CD14-positive monocyte (primary cell): ENCODE measurements at regions not wholly inside any gene's neighbourhood (a gene's known extent, or its start where the extent isn't known, plus 50 kb on each side); places are given as distances from the start of the nearest gene placed in this dataset.
A peak's percentile ranks its signal among the peaks of the same experiment; 100 is the strongest.

ENCODE experiments used
- DNase-seq, 3 donors: peaks; one replicate each; pipeline ENCODE4 v3.0.0-alpha.2; 2011 to 2022
- H2AFZ ChIP-seq: 2 replicates; pipeline ENCODE4 v1.6.0; 2012; ENCODE audit warnings: mild to moderate bottlenecking, low read depth, low read length, inconsistent platforms; ENCODE audit not compliant: insufficient read depth, poor library complexity, severe bottlenecking
- H3K27ac ChIP-seq, 2 donors: 1 replicate in 1 of 2; 2 replicates in 1 of 2; pipeline ENCODE4 v1.5.1; 2012 to 2013; ENCODE audit warnings: low read length in 2 of 2, control low read depth in 1 of 2, inconsistent platforms in 1 of 2, low read depth in 1 of 2, mild to moderate bottlenecking in 1 of 2
- H3K27me3 ChIP-seq, 2 donors: one replicate each; pipeline versions ENCODE4 v1.6.0 to v1.6.1; 2011 to 2013; ENCODE audit warnings: low read length in 2 of 2; ENCODE audit not compliant: control insufficient read depth in 2 of 2, insufficient read depth in 2 of 2
- H3K36me3 ChIP-seq, 2 donors: replicated peaks in 1 of 2; 1 replicate in 1 of 2; 2 replicates in 1 of 2; pipeline versions ENCODE4 v1.5.1 to v1.6.1; 2012 to 2013; ENCODE audit warnings: low read length in 2 of 2, control low read depth in 1 of 2, inconsistent platforms in 1 of 2, mild to moderate bottlenecking in 1 of 2; ENCODE audit not compliant: insufficient read depth in 2 of 2, control insufficient read depth in 1 of 2
- H3K4me1 ChIP-seq, 2 donors: 1 replicate in 1 of 2; 2 replicates in 1 of 2; pipeline versions ENCODE4 v1.5.1 to v1.6.1; 2012 to 2013; ENCODE audit warnings: low read length in 2 of 2, control low read depth in 1 of 2, inconsistent platforms in 1 of 2, mild to moderate bottlenecking in 1 of 2, moderate library complexity in 1 of 2; ENCODE audit not compliant: insufficient read depth in 2 of 2, control insufficient read depth in 1 of 2
- H3K4me2 ChIP-seq: replicated peaks from 2 replicates; pipeline ENCODE3; 2012; ENCODE audit warnings: low read length, moderate library complexity, mild to moderate bottlenecking; ENCODE audit not compliant: poor library complexity, severe bottlenecking; ENCODE audit errors: extremely low read depth
- H3K4me3 ChIP-seq, 3 experiments: fragments of 200-600 bp in 1 of 3; sonication (generic) in 1 of 3; replicated peaks in 1 of 3; 1 replicate in 2 of 3; 2 replicates in 1 of 3; pipeline ENCODE4 v1.5.1; 2011 to 2013; ENCODE audit warnings: low read length in 3 of 3, mild to moderate bottlenecking in 3 of 3, control low read depth in 2 of 3, low read depth in 2 of 3, inconsistent platforms in 1 of 3, moderate library complexity in 1 of 3
- H3K79me2 ChIP-seq: 2 replicates; pipeline ENCODE4 v1.6.0; 2012; ENCODE audit warnings: mild to moderate bottlenecking, control low read depth, inconsistent platforms, low read length, moderate library complexity; ENCODE audit not compliant: insufficient read depth
- H3K9ac ChIP-seq: 2 replicates; pipeline ENCODE4 v1.6.0; 2017; ENCODE audit warnings: low read length, mild to moderate bottlenecking; ENCODE audit not compliant: insufficient read depth, poor library complexity, severe bottlenecking
- H3K9me3 ChIP-seq, 2 donors: replicated peaks in 1 of 2; 1 replicate in 1 of 2; 2 replicates in 1 of 2; pipeline versions ENCODE4 v1.5.1 to v1.6.1; 2012 to 2013; ENCODE audit warnings: low read length in 2 of 2, control low read depth in 1 of 2; ENCODE audit not compliant: control insufficient read depth in 1 of 2, insufficient read depth in 1 of 2
- H4K20me1 ChIP-seq: 2 replicates; pipeline ENCODE4 v1.6.0; 2012; ENCODE audit warnings: mild to moderate bottlenecking, low read length, control low read depth, moderate library complexity; ENCODE audit not compliant: insufficient read depth
- H3K27ac Mint-ChIP-seq, 7 donors: one replicate each; pipeline ENCODE4 v1.8.0; 2020; ENCODE audit warnings: mild to moderate bottlenecking in 7 of 7, mixed read lengths in 7 of 7, moderate library complexity in 6 of 7, inconsistent platforms in 2 of 7
- H3K27me3 Mint-ChIP-seq, 3 donors: one replicate each; pipeline ENCODE4 v1.8.0; 2021 to 2022; ENCODE audit warnings: low read depth in 3 of 3, mild to moderate bottlenecking in 3 of 3, mixed read lengths in 3 of 3, moderate library complexity in 3 of 3, inconsistent platforms in 1 of 3
- H3K36me3 Mint-ChIP-seq, 2 donors: one replicate each; pipeline ENCODE4 v1.8.0; 2020; ENCODE audit warnings: mixed read lengths in 2 of 2, inconsistent platforms in 1 of 2, mild to moderate bottlenecking in 1 of 2
- H3K4me1 Mint-ChIP-seq: one replicate; pipeline ENCODE4 v1.8.0; 2020; ENCODE audit warnings: mild to moderate bottlenecking, mixed read lengths
- H3K4me3 Mint-ChIP-seq, 2 donors: one replicate each; pipeline ENCODE4 v1.8.0; 2020; ENCODE audit warnings: mild to moderate bottlenecking in 2 of 2, mixed read lengths in 2 of 2, moderate library complexity in 1 of 2
- H3K9me3 Mint-ChIP-seq, 7 donors: one replicate each; pipeline ENCODE4 v1.8.0; 2020 to 2022; ENCODE audit warnings: mixed read lengths in 7 of 7, mild to moderate bottlenecking in 6 of 7, moderate library complexity in 6 of 7, inconsistent platforms in 2 of 7
- WGBS: methylation state at CpG from one replicate; pipeline ENCODE4 v1.1.5; 2013; ENCODE audit warnings: missing lambda C conversion rate; ENCODE audit not compliant: insufficient coverage; 5-methylcytosine and 5-hydroxymethylcytosine counted together
- intact Hi-C, 2 donors: fragments of 100-400 bp; cut with micrococcal nuclease; formaldehyde crosslinking; loops; one replicate each; pipeline versions ENCODE4 v1.15.0 to v1.15.1; 2023
- TF ChIP-seq, protein P1 (sequence below): fragments of 200-600 bp; IDR thresholded peaks from one replicate; pipeline ENCODE4 v1.8.0; 2022; ENCODE audit warnings: antibody characterized with exemption, mild to moderate bottlenecking

GRCh38 chr4:38317041-38317674 is 346.8 kb upstream of the KLF3 start:
- Mint-ChIP-seq H3K4me1 (peaks cover 37% of the 10 kb centered on the region), H3K9me3 (peaks cover 0 to 2% (median under 1%) of the 10 kb centered on the region in 7 donors), H3K27me3 (peaks cover 0 to 2% (median under 1%) of the 10 kb centered on the region in 3 donors), H3K36me3 (no peaks in the 10 kb centered on the region), H3K4me3 (no peak overlapping the region), H3K27ac (peak overlapping the region in 2 of 7 donors; percentile 43 to 50)
- H3K9ac ChIP-seq = no peak overlapping the region
- no peaks in the 10 kb centered on the region for H3K36me3 ChIP-seq
- TF ChIP-seq, protein P1, sequence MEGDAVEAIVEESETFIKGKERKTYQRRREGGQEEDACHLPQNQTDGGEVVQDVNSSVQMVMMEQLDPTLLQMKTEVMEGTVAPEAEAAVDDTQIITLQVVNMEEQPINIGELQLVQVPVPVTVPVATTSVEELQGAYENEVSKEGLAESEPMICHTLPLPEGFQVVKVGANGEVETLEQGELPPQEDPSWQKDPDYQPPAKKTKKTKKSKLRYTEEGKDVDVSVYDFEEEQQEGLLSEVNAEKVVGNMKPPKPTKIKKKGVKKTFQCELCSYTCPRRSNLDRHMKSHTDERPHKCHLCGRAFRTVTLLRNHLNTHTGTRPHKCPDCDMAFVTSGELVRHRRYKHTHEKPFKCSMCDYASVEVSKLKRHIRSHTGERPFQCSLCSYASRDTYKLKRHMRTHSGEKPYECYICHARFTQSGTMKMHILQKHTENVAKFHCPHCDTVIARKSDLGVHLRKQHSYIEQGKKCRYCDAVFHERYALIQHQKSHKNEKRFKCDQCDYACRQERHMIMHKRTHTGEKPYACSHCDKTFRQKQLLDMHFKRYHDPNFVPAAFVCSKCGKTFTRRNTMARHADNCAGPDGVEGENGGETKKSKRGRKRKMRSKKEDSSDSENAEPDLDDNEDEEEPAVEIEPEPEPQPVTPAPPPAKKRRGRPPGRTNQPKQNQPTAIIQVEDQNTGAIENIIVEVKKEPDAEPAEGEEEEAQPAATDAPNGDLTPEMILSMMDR = no peak
- H3K4me3 ChIP-seq = no peak overlapping the region
- DNase-seq = no peak
- no peak overlapping the region for H2AFZ ChIP-seq
- intact Hi-C loops = loop anchor here (10.0 kb wide), 2 partner anchors 132 to 252 kb away; no protein-coding TSS in a partner anchor
- H3K27me3 ChIP-seq = no peaks in the 10 kb centered on the region
- no peaks in the 10 kb centered on the region for H4K20me1 ChIP-seq
- H3K9me3 ChIP-seq = no peaks in the 10 kb centered on the region
- H3K27ac ChIP-seq = no peak overlapping the region
- H3K4me1 ChIP-seq = peaks cover 34 to 49% of the 10 kb centered on the region in 2 donors
- no peaks in the 10 kb centered on the region for H3K79me2 ChIP-seq
- no peak overlapping the region for H3K4me2 ChIP-seq
- no CpG with 5 or more reads among the region's 3 CpGs for WGBS

DNA sequence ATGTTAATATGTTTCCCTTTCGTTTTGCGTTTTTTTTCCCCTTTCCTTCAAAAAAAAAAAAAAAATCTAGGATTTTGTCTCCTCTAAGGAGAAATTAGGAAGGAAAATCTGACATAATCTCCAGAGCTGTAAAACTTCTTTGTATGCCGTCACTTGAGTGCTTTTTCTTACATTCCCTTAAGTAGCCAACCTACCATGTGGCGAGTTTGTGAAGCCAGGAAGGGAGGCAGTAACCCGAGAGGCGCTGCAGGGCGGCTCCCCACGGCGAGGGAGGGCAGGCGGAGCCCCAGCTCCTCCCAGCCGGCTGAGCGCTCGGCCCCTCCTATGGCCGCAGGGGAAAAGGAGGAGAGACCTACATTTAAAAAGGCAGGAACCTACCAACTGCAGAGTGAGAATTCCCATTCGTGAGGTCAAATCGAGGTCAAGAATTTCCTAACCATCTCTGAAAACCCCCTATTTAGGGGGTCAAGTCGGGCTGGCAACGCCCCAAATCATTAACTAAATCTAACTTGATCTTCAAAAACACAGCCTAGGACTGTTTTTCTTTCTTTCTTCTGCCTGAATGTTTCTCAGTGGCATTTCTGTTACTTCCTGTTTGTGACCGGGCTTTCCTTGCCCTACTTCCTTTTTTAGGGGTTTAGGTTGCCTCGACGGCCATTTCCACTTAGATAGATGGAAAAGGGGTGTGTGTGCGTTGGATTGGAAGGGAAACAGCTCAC is 345.1 kb upstream of the KLF3 start:
- Mint-ChIP-seq H3K9me3 (peaks cover 0 to 2% (median 0%) of the 10 kb centered on the region in 7 donors), H3K4me3 (peak overlapping the region; percentile 68 to 84), H3K4me1 (peaks cover 51% of the 10 kb centered on the region), H3K27ac (peak overlapping the region; percentile 87 to 95 (median 91)), H3K36me3 (no peaks in the 10 kb centered on the region), H3K27me3 (peaks cover 0 to 2% (median 0%) of the 10 kb centered on the region in 3 donors)
- 0% methylated on average over 3 of the region's 22 CpGs for WGBS
- peak; percentile 74 to 87 (median 82) for DNase-seq
- H3K79me2 ChIP-seq = no peaks in the 10 kb centered on the region
- H3K9ac ChIP-seq = peak overlapping the region; percentile 66
- TF ChIP-seq, protein P1 = no peak
- no peaks in the 10 kb centered on the region for H4K20me1 ChIP-seq
- peak overlapping the region; percentile 78 for H3K4me2 ChIP-seq
- H3K4me3 ChIP-seq = peak overlapping the region; percentile 23 to 74 (median 43)
- H2AFZ ChIP-seq = peak overlapping the region; percentile 71
- no peaks in the 10 kb centered on the region for H3K36me3 ChIP-seq
- H3K27ac ChIP-seq = peak overlapping the region; percentile 79 to 87
- H3K4me1 ChIP-seq = peaks cover 47 to 63% of the 10 kb centered on the region in 2 donors
- intact Hi-C loops = loop anchor here (10.0 kb wide), 2 partner anchors 134 to 254 kb away; no protein-coding TSS in a partner anchor
- no peaks in the 10 kb centered on the region for H3K9me3 ChIP-seq
- H3K27me3 ChIP-seq = no peaks in the 10 kb centered on the region
